SK-N-SH treated with all-trans-retinoic acid at 6 μM for 48 hours (cell line): ENCODE measurements at regions not wholly inside any gene's neighbourhood (a gene's known extent, or its start where the extent isn't known, plus 50 kb on each side); places are given as distances from the start of the nearest gene placed in this dataset.

ENCODE experiments used
- ATAC-seq: fragments of 200-7000 bp; cut with Tn5 transposase; 3 replicates; pipeline ENCODE4 v1.9.1; 2020; ENCODE audit warnings: mild to moderate bottlenecking, moderate library complexity
- ARNTL ChIP-seq: fragments of 450-650 bp; formaldehyde crosslinking; IDR thresholded peaks from 2 replicates; pipeline ENCODE4 v1.5.0; 2020; ENCODE audit warnings: low read depth, mild to moderate bottlenecking, moderate library complexity, borderline replicate concordance
- BACH2 ChIP-seq: fragments of 250-450 bp; sonication (Bioruptor Pico); IDR thresholded peaks from 2 replicates; pipeline ENCODE4 v1.9.0; 2021; ENCODE audit warnings: mild to moderate bottlenecking, borderline replicate concordance
- CREB5 ChIP-seq: fragments of 250-450 bp; sonication (Bioruptor Pico); IDR thresholded peaks from 2 replicates; pipeline ENCODE4 v1.5.1; 2020; ENCODE audit warnings: low read depth, mild to moderate bottlenecking, moderate library complexity
- CSDC2 ChIP-seq: fragments of 250-450 bp; sonication (Bioruptor Pico); IDR thresholded peaks from 2 replicates; pipeline ENCODE4 v1.5.0; 2020; ENCODE audit warnings: mild to moderate bottlenecking, moderate library complexity
- CSRNP3 ChIP-seq: fragments of 250-450 bp; sonication (Bioruptor Pico); IDR thresholded peaks from 2 replicates; pipeline ENCODE4 v1.5.1; 2021; ENCODE audit warnings: mild to moderate bottlenecking, moderate library complexity
- ESRRG ChIP-seq: fragments of 250-450 bp; sonication (Bioruptor Pico); IDR thresholded peaks from 2 replicates; pipeline ENCODE4 v1.6.1; 2021; ENCODE audit warnings: mild to moderate bottlenecking
- GLIS3 ChIP-seq: fragments of 250-450 bp; sonication (Bioruptor Pico); IDR thresholded peaks from 2 replicates; pipeline ENCODE4 v1.5.0; 2020; ENCODE audit warnings: mild to moderate bottlenecking, moderate library complexity
- ISL1 ChIP-seq: fragments of 250-450 bp; sonication (Bioruptor Pico); IDR thresholded peaks from 2 replicates; pipeline ENCODE4 v2.1.2; 2022; ENCODE audit warnings: mild to moderate bottlenecking, moderate library complexity
- OSR1 ChIP-seq: fragments of 250-450 bp; sonication (Bioruptor Pico); IDR thresholded peaks from 2 replicates; pipeline ENCODE4 v1.8.0; 2022; ENCODE audit warnings: moderate library complexity, mild to moderate bottlenecking, inconsistent platforms
- PATZ1 ChIP-seq: fragments of 250-450 bp; sonication (Bioruptor Pico); IDR thresholded peaks from 2 replicates; pipeline ENCODE4 v1.8.0; 2020; ENCODE audit warnings: mild to moderate bottlenecking, moderate library complexity, borderline replicate concordance
- PPARA ChIP-seq: fragments of 250-450 bp; sonication (Bioruptor Pico); IDR thresholded peaks from 2 replicates; pipeline ENCODE4 v1.5.0; 2020; ENCODE audit warnings: mild to moderate bottlenecking, borderline replicate concordance
- SNAI2 ChIP-seq: fragments of 250-450 bp; sonication (Bioruptor Pico); IDR thresholded peaks from 2 replicates; pipeline ENCODE4 v1.5.0; 2020; ENCODE audit warnings: mild to moderate bottlenecking, moderate library complexity
- TCF4 ChIP-seq: fragments of 250-450 bp; sonication (Bioruptor Pico); IDR thresholded peaks from 2 replicates; pipeline ENCODE4 v1.8.0; 2021; ENCODE audit warnings: mild to moderate bottlenecking, moderate library complexity, borderline replicate concordance
- TOX ChIP-seq: fragments of 250-450 bp; sonication (Bioruptor Pico); IDR thresholded peaks from 2 replicates; pipeline ENCODE4 v1.8.0; 2021; ENCODE audit warnings: mild to moderate bottlenecking, moderate library complexity, borderline replicate concordance
- ZC3H10 ChIP-seq: fragments of 250-450 bp; sonication (Bioruptor Pico); IDR thresholded peaks from 2 replicates; pipeline ENCODE4 v1.5.1; 2021; ENCODE audit warnings: mild to moderate bottlenecking, moderate library complexity
- ZFP3 ChIP-seq: fragments of 250-450 bp; sonication (Bioruptor Pico); IDR thresholded peaks from 2 replicates; pipeline ENCODE4 v1.5.0; 2020; ENCODE audit warnings: mild to moderate bottlenecking, moderate library complexity
- ZFP30 ChIP-seq: fragments of 450-650 bp; formaldehyde crosslinking; IDR thresholded peaks from 2 replicates; pipeline ENCODE4 v1.5.0; 2022; ENCODE audit warnings: mild to moderate bottlenecking, moderate library complexity
- ZNF565 ChIP-seq: fragments of 450-650 bp; formaldehyde crosslinking; conservative IDR thresholded peaks from 2 replicates; pipeline ENCODE4 v1.5.0; 2020; ENCODE audit warnings: low read depth, mild to moderate bottlenecking, moderate library complexity
- ZNF70 ChIP-seq: fragments of 450-650 bp; formaldehyde crosslinking; IDR thresholded peaks from 2 replicates; pipeline ENCODE4 v1.5.0; 2020; ENCODE audit warnings: mild to moderate bottlenecking, moderate library complexity
- ZNF8 ChIP-seq: fragments of 450-650 bp; formaldehyde crosslinking; IDR thresholded peaks from 2 replicates; pipeline ENCODE4 v1.5.0; 2020; ENCODE audit warnings: mild to moderate bottlenecking, moderate library complexity

GRCh38 chr7:39845006-39845405 is 105.0 kb upstream of the CDK13 start:
- TF ChIP-seq BACH2 (CRISPR knock-in tag) (no peak), CSDC2 (CRISPR knock-in tag) (no peak), OSR1 (CRISPR knock-in tag) (no peak), SNAI2 (CRISPR knock-in tag) (no peak), ISL1 (no peak), PPARA (no peak), TCF4 (no peak), PATZ1 (CRISPR knock-in tag) (no peak), ZNF565 (CRISPR knock-in tag) (no peak), ESRRG (CRISPR knock-in tag) (no peak)
- ATAC-seq, result no peak

GRCh38 chr7:39847227-39847626 is 102.8 kb upstream of the CDK13 start:
- no peak for TF ChIP-seq ARNTL (CRISPR knock-in tag)
- TF ChIP-seq CREB5 (CRISPR knock-in tag), result no peak
- no peak for TF ChIP-seq GLIS3 (CRISPR knock-in tag)
- no peak for TF ChIP-seq PATZ1 (CRISPR knock-in tag)
- TF ChIP-seq CSRNP3, result no peak
- no peak for TF ChIP-seq BACH2 (CRISPR knock-in tag)
- no peak for TF ChIP-seq OSR1 (CRISPR knock-in tag)

GRCh38 chr7:39851466-39852045 is 98.5 kb upstream of the CDK13 start:
- no peak for TF ChIP-seq TCF4
- TF ChIP-seq PPARA, result no peak
- TF ChIP-seq ZFP3, result no peak
- TF ChIP-seq ESRRG (CRISPR knock-in tag), result no peak
- no peak for TF ChIP-seq ZNF70
- TF ChIP-seq ARNTL (CRISPR knock-in tag), result no peak
- no peak for TF ChIP-seq TOX (CRISPR knock-in tag)
- TF ChIP-seq CSRNP3, result no peak
- TF ChIP-seq, all 23 proteins: peak for 0

More at GRCh38 chr7:39847227-39847626, 102.8 kb upstream of the CDK13 start:
- no peak for ATAC-seq

GRCh38 chr7:39854616-39855324 is 95.3 kb upstream of the CDK13 start:
- peak; percentile 90 for ATAC-seq

More at GRCh38 chr7:39851466-39852045, 98.5 kb upstream of the CDK13 start:
- no peak for ATAC-seq

- no peak for TF ChIP-seq CREB5 (CRISPR knock-in tag)
- TF ChIP-seq ESRRG (CRISPR knock-in tag), result no peak
- no peak for TF ChIP-seq TCF4
- no peak for TF ChIP-seq ZFP30
- no peak for TF ChIP-seq ZC3H10 (CRISPR knock-in tag)
- TF ChIP-seq OSR1 (CRISPR knock-in tag), result no peak
- no peak for TF ChIP-seq PPARA
- no peak for TF ChIP-seq GLIS3 (CRISPR knock-in tag)
- TF ChIP-seq ZNF565 (CRISPR knock-in tag), result no peak
- TF ChIP-seq ZNF8 (CRISPR knock-in tag), result no peak
- no peak for TF ChIP-seq ISL1
- no peak for TF ChIP-seq CSRNP3
- no peak for TF ChIP-seq BACH2 (CRISPR knock-in tag)
- TF ChIP-seq ZFP3, result no peak
- TF ChIP-seq ZNF70, result no peak
- TF ChIP-seq SNAI2 (CRISPR knock-in tag), result no peak
- no peak; the same call in 2 of the 3 replicates for ATAC-seq
These were observed 94.8 kb upstream of the CDK13 start for GRCh38 chr7:39855325-39855674.

GRCh38 chr7:39863675-39864322 is 86.3 kb upstream of the CDK13 start:
- ATAC-seq, result peak; percentile 76
